GM12878 (cell line): ENCODE measurements at regions not wholly inside any gene's neighbourhood (a gene's known extent, or its start where the extent isn't known, plus 50 kb on each side); places are given as distances from the start of the nearest gene placed in this dataset.

Experiments
- CBFB ChIP-seq: IDR thresholded peaks from 2 replicates; pipeline ENCODE4 v1.6.1; 2016; ENCODE audit warnings: antibody characterized with exemption, low read depth
- EED ChIP-seq: sonication (generic); IDR thresholded peaks from 2 replicates; pipeline ENCODE4 v1.6.1; 2016; ENCODE audit warnings: antibody characterized with exemption, low read depth
- HDAC2 ChIP-seq: fragments of 200-600 bp; sonication (generic); IDR thresholded peaks from 2 replicates; pipeline ENCODE4 v1.6.1; 2017
- TF ChIP-seq, protein P1 (sequence below): fragments of 450-650 bp; formaldehyde crosslinking; IDR thresholded peaks from 2 replicates; pipeline ENCODE4 v1.4.0; 2020; ENCODE audit warnings: mild to moderate bottlenecking, moderate library complexity
- TF ChIP-seq, protein P2 (sequence below): IDR thresholded peaks from 2 replicates; pipeline ENCODE4 v1.6.1; 2011; ENCODE audit warnings: low read depth, mild to moderate bottlenecking, low read length, moderate library complexity, borderline replicate concordance; ENCODE audit errors: extremely low read depth
- TF ChIP-seq, protein P3 (sequence below): fragments of 450-650 bp; IDR thresholded peaks from 2 replicates; pipeline ENCODE4 v1.6.1; 2018; ENCODE audit warnings: mild to moderate bottlenecking, low read depth, moderate library complexity; ENCODE audit not compliant: partially characterized antibody
- TF ChIP-seq, protein P4 (sequence below): fragments of 450-650 bp; IDR thresholded peaks from 2 replicates; pipeline ENCODE4 v1.6.1; 2016; ENCODE audit warnings: mild to moderate bottlenecking

DNA sequence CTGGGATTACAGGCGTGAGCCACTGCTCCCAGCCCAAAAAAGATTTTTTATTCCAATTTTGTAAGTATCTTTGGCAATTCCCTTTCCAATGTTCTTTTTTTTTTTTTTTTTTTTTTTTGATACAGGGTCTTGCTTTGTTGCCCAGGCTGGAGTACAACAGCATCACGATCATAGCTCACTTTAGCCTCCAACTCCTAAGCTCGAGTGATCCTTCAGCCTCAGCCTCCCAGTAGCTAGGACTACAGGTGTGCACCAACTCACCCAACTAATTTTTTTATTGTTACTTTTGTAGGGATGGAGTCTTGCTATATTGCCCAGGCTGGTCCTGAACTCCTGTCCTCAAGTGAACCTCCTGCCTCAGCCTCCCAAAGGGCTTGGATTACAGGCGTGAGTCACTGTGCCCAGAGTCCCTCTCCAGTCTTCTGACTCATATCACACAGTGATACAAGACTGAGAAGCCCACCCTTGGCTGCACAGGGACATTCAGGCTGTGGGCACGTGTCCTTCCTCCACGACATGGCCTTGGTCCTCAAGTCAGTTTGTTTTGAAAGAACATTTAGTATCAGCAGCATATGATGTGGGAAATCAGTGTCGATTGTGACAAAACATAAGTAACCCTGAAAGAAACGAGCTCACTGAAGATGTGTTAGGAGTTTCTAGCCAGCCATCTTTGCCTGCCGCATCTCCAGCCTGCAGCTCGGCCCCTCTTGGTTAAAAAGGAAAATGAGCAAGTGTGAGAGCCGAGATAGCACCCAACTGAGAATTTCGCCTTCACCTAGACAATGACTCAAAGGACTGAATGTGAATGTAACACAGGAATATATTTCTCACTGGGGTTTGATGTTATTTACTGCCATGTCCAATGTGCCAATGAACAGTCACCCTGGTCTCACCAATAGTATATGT lies 175.5 kb downstream of the MN1 start (continued):
- TF ChIP-seq, protein P1, sequence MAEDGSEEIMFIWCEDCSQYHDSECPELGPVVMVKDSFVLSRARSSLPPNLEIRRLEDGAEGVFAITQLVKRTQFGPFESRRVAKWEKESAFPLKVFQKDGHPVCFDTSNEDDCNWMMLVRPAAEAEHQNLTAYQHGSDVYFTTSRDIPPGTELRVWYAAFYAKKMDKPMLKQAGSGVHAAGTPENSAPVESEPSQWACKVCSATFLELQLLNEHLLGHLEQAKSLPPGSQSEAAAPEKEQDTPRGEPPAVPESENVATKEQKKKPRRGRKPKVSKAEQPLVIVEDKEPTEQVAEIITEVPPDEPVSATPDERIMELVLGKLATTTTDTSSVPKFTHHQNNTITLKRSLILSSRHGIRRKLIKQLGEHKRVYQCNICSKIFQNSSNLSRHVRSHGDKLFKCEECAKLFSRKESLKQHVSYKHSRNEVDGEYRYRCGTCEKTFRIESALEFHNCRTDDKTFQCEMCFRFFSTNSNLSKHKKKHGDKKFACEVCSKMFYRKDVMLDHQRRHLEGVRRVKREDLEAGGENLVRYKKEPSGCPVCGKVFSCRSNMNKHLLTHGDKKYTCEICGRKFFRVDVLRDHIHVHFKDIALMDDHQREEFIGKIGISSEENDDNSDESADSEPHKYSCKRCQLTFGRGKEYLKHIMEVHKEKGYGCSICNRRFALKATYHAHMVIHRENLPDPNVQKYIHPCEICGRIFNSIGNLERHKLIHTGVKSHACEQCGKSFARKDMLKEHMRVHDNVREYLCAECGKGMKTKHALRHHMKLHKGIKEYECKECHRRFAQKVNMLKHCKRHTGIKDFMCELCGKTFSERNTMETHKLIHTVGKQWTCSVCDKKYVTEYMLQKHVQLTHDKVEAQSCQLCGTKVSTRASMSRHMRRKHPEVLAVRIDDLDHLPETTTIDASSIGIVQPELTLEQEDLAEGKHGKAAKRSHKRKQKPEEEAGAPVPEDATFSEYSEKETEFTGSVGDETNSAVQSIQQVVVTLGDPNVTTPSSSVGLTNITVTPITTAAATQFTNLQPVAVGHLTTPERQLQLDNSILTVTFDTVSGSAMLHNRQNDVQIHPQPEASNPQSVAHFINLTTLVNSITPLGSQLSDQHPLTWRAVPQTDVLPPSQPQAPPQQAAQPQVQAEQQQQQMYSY (CRISPR knock-in tag): no peak
- TF ChIP-seq EED (no peak), CBFB (no peak), HDAC2 (no peak)
- TF ChIP-seq, protein P2, sequence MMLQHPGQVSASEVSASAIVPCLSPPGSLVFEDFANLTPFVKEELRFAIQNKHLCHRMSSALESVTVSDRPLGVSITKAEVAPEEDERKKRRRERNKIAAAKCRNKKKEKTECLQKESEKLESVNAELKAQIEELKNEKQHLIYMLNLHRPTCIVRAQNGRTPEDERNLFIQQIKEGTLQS: no peak
- TF ChIP-seq, protein P3, sequence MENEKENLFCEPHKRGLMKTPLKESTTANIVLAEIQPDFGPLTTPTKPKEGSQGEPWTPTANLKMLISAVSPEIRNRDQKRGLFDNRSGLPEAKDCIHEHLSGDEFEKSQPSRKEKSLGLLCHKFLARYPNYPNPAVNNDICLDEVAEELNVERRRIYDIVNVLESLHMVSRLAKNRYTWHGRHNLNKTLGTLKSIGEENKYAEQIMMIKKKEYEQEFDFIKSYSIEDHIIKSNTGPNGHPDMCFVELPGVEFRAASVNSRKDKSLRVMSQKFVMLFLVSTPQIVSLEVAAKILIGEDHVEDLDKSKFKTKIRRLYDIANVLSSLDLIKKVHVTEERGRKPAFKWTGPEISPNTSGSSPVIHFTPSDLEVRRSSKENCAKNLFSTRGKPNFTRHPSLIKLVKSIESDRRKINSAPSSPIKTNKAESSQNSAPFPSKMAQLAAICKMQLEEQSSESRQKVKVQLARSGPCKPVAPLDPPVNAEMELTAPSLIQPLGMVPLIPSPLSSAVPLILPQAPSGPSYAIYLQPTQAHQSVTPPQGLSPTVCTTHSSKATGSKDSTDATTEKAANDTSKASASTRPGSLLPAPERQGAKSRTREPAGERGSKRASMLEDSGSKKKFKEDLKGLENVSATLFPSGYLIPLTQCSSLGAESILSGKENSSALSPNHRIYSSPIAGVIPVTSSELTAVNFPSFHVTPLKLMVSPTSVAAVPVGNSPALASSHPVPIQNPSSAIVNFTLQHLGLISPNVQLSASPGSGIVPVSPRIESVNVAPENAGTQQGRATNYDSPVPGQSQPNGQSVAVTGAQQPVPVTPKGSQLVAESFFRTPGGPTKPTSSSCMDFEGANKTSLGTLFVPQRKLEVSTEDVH: no peak
- TF ChIP-seq, protein P4, sequence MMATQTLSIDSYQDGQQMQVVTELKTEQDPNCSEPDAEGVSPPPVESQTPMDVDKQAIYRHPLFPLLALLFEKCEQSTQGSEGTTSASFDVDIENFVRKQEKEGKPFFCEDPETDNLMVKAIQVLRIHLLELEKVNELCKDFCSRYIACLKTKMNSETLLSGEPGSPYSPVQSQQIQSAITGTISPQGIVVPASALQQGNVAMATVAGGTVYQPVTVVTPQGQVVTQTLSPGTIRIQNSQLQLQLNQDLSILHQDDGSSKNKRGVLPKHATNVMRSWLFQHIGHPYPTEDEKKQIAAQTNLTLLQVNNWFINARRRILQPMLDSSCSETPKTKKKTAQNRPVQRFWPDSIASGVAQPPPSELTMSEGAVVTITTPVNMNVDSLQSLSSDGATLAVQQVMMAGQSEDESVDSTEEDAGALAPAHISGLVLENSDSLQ: no peak
